ENCODE measurements at regions not wholly inside any gene's neighbourhood (a gene's known extent, or its start where the extent isn't known, plus 50 kb on each side); places are given as distances from the start of the nearest gene placed in this dataset.
"Not testable (repeated sequence)": the region's sequence is repeated elsewhere in the genome, so short reads cannot be mapped to it uniquely, and the experiment has no call there.

- peak; percentile 91 for DNase-seq (ENCODE audit: low read depth)
Measured at GRCh38 chr17:47066841-47067682, 88.0 kb upstream of the RPRML start.

- peak; percentile 20 for DNase-seq (ENCODE audit: low read depth)
Measured at GRCh38 chr17:47066095-47066494, 87.0 kb upstream of the RPRML start.

- DNase-seq (ENCODE audit: low read depth), result no peak
Measured at GRCh38 chr17:47064684-47065083, 85.6 kb upstream of the RPRML start.

- DNase-seq (ENCODE audit: low read depth), result no peak
Measured at GRCh38 chr17:47063475-47063874, 84.4 kb upstream of the RPRML start.

- DNase-seq (ENCODE audit: low read depth), result not testable (repeated sequence)
Measured at GRCh38 chr17:47062851-47063250, 83.8 kb upstream of the RPRML start.

GRCh38 chr17:47060005-47060404, 81.0 kb upstream of the RPRML start:
- DNase-seq (ENCODE audit: low read depth), result not testable (repeated sequence)

GRCh38 chr17:47057830-47058229, 78.8 kb upstream of the RPRML start:
- DNase-seq (ENCODE audit: low read depth), result no peak

- not testable (repeated sequence) for DNase-seq (ENCODE audit: low read depth)
Measured at GRCh38 chr17:47057279-47057678, 78.2 kb upstream of the RPRML start.

- DNase-seq (ENCODE audit: low read depth), result not testable (repeated sequence)
Measured at GRCh38 chr17:47056687-47057086, 77.6 kb upstream of the RPRML start.
